HCT116 (cell line): ENCODE measurements at regions not wholly inside any gene's neighbourhood (a gene's known extent, or its start where the extent isn't known, plus 50 kb on each side); places are given as distances from the start of the nearest gene placed in this dataset.

Experiments used
- ATAC-seq: fragments of 200-7000 bp; cut with Tn5 transposase; 2 replicates; pipeline ENCODE4 v1.9.1; 2020; ENCODE audit warnings: mild to moderate bottlenecking, moderate library complexity
- BruUV-seq: library from RNA; stranded (reverse); fragments of 400-500 nt; replicated peaks from 2 replicates; lab custom pipeline; 2021; lab: Mats Ljungman, UMichigan
- CTCF ChIA-PET: fragments of 300-600 bp; sonication (Branson Sonifier 250); formaldehyde crosslinking; loops from one replicate; lab custom pipeline; 2021; ENCODE audit warnings: antibody characterized with exemption; lab: Charles Lee
- POLR2A ChIA-PET: fragments of 300-600, 350-600 bp; sonication (Branson Sonifier 250); formaldehyde crosslinking; loops from one replicate; lab custom pipeline; 2021; ENCODE audit warnings: antibody characterized with exemption; lab: Charles Lee
- RAD21 ChIA-PET, 2 experiments: fragments of 300-600 bp; sonication (Branson Sonifier 250); formaldehyde crosslinking; loops; one replicate each; lab custom pipeline; 2023; ENCODE audit warnings: low total read pairs in 2 of 2; ENCODE audit not compliant: uncharacterized antibody in 2 of 2, unreplicated experiment in 2 of 2, low non-redundant PET in 1 of 2; lab: Charles Lee
- DNase-seq: peaks from one replicate; pipeline ENCODE4 v3.0.0-alpha.2; 2010; ENCODE audit warnings: low read depth, low spot score
- H2AFZ ChIP-seq: fragments of 200-600 bp; shearing (Covaris generic), sonication (generic); 2 replicates; pipeline ENCODE4 v1.6.1; 2017; ENCODE audit warnings: low read depth, mixed run types, mixed read lengths, antibody characterized with exemption, low read length; ENCODE audit not compliant: poor library complexity, severe bottlenecking
- H3K27ac ChIP-seq: 2 replicates; pipeline ENCODE4 v1.5.1; 2012; ENCODE audit warnings: low read depth, low read length
- H3K27me3 ChIP-seq: fragments of 200-600 bp; sonication (generic); 2 replicates; pipeline ENCODE4 v1.6.1; 2016; ENCODE audit warnings: mixed run types, low read length, mixed read lengths; ENCODE audit not compliant: insufficient read depth
- H3K36me3 ChIP-seq, 2 experiments: fragments of 200-500 bp in 1 of 2; fragments of 200-600 bp in 1 of 2; sonication (Bioruptor generic) in 1 of 2; sonication (generic) in 1 of 2; 2 replicates each; pipeline versions ENCODE4 v1.5.1 to v1.6.1; 2014 to 2016; ENCODE audit warnings: low read length in 2 of 2, inconsistent platforms in 1 of 2, mixed read lengths in 1 of 2, mixed run types in 1 of 2; ENCODE audit not compliant: insufficient read depth in 2 of 2, control insufficient read depth in 1 of 2
- H3K4me1 ChIP-seq, 2 experiments: fragments of 200-600 bp in 1 of 2; sonication (generic) in 1 of 2; 2 replicates each; pipeline versions ENCODE4 v1.5.1 to v1.6.1; 2012 to 2017; ENCODE audit warnings: low read length in 2 of 2, inconsistent platforms in 1 of 2, mild to moderate bottlenecking in 1 of 2, mixed read lengths in 1 of 2, mixed run types in 1 of 2, moderate library complexity in 1 of 2; ENCODE audit not compliant: insufficient read depth in 2 of 2, control insufficient read depth in 1 of 2
- H3K4me2 ChIP-seq: fragments of 200-600 bp; sonication (generic); 2 replicates; pipeline ENCODE4 v1.6.1; 2017; ENCODE audit warnings: mixed run types, low read length, mixed read lengths
- H3K4me3 ChIP-seq, 2 experiments: fragments of 200-600 bp in 1 of 2; sonication (generic) in 1 of 2; replicated peaks in 1 of 2; 2 replicates each; pipeline ENCODE4 v1.5.1; 2011 to 2016; ENCODE audit warnings: low read length in 2 of 2, control low read depth in 1 of 2, low read depth in 1 of 2, mild to moderate bottlenecking in 1 of 2, mixed read lengths in 1 of 2, mixed run types in 1 of 2
- H3K79me2 ChIP-seq: fragments of 200-600 bp; sonication (generic); 2 replicates; pipeline ENCODE4 v1.6.1; 2017; ENCODE audit warnings: mild to moderate bottlenecking, mixed run types, low read length, moderate library complexity, mixed read lengths; ENCODE audit not compliant: insufficient read depth
- H3K9ac ChIP-seq: fragments of 200-600 bp; sonication (generic); 2 replicates; pipeline ENCODE4 v1.6.1; 2016; ENCODE audit warnings: low read length, mixed read lengths
- H3K9me2 ChIP-seq: fragments of 200-600 bp; sonication (generic), shearing (Covaris generic); 2 replicates; pipeline ENCODE4 v1.6.1; 2017; ENCODE audit warnings: mixed run types, mild to moderate bottlenecking, moderate library complexity; ENCODE audit not compliant: insufficient read depth
- H3K9me3 ChIP-seq, 2 experiments: fragments of 200-500 bp in 1 of 2; fragments of 200-600 bp in 1 of 2; sonication (Bioruptor generic) in 1 of 2; sonication (generic) in 1 of 2; 2 replicates each; pipeline ENCODE4 v1.6.1; 2014 to 2017; ENCODE audit warnings: low read length in 2 of 2, mixed read lengths in 2 of 2, inconsistent platforms in 1 of 2, low read depth in 1 of 2, mild to moderate bottlenecking in 1 of 2, mixed run types in 1 of 2, moderate library complexity in 1 of 2; ENCODE audit not compliant: control insufficient read depth in 1 of 2, insufficient read depth in 1 of 2
- H4K20me1 ChIP-seq: fragments of 200-600 bp; sonication (generic), shearing (Covaris generic); 2 replicates; pipeline ENCODE4 v1.6.1; 2017; ENCODE audit warnings: mixed run types, mild to moderate bottlenecking, moderate library complexity; ENCODE audit not compliant: insufficient read depth
- CBX3 ChIP-seq: IDR thresholded peaks from 2 replicates; pipeline ENCODE4 v1.6.1; 2012; ENCODE audit warnings: low read depth
- CEBPB ChIP-seq: IDR thresholded peaks from 2 replicates; pipeline ENCODE4 v1.6.1; 2012; ENCODE audit warnings: low read depth
- ELF1 ChIP-seq: IDR thresholded peaks from 2 replicates; pipeline ENCODE4 v1.6.1; 2012; ENCODE audit warnings: low read depth, borderline replicate concordance
- EZH2 ChIP-seq: fragments of 200-600 bp; sonication (generic); IDR thresholded peaks from 2 replicates; pipeline ENCODE4 v1.6.1; 2017; ENCODE audit warnings: antibody characterized with exemption, mixed run types
- EZH2phosphoT487 ChIP-seq: fragments of 200-600 bp; IDR thresholded peaks from 2 replicates; pipeline ENCODE4 v1.6.1; 2018; ENCODE audit warnings: antibody characterized with exemption, borderline replicate concordance
- FOSL1 ChIP-seq: IDR thresholded peaks from 2 replicates; pipeline ENCODE4 v1.6.1; 2012; ENCODE audit warnings: low read depth
- RAD21 ChIP-seq: IDR thresholded peaks from 2 replicates; pipeline ENCODE4 v1.6.1; 2012; ENCODE audit warnings: low read depth, mild to moderate bottlenecking
- SIN3A ChIP-seq: IDR thresholded peaks from 2 replicates; pipeline ENCODE4 v1.6.1; 2012; ENCODE audit warnings: low read depth
- SP1 ChIP-seq: IDR thresholded peaks from 2 replicates; pipeline ENCODE4 v1.6.1; 2012; ENCODE audit warnings: low read depth
- SRF ChIP-seq: IDR thresholded peaks from 2 replicates; pipeline ENCODE4 v1.6.1; 2012; ENCODE audit warnings: low read depth
- TCF7L2 ChIP-seq: IDR thresholded peaks from 2 replicates; pipeline ENCODE4 v1.7.0; 2011; ENCODE audit warnings: borderline replicate concordance, inconsistent platforms; ENCODE audit not compliant: insufficient read depth, insufficient read length; ENCODE audit errors: extremely low read depth
- YY1 ChIP-seq: IDR thresholded peaks from 2 replicates; pipeline ENCODE4 v1.6.1; 2011; ENCODE audit warnings: low read length, low read depth, moderate library complexity, mild to moderate bottlenecking; ENCODE audit not compliant: insufficient replicate concordance; ENCODE audit errors: extremely low read depth
- ZFX ChIP-seq: fragments of 450-650 bp; IDR thresholded peaks from 2 replicates; pipeline ENCODE4 v1.6.1; 2017
- ZNF274 ChIP-seq: fragments of 200-500 bp; sonication (Bioruptor generic); IDR thresholded peaks from 2 replicates; pipeline ENCODE4 v1.6.1; 2014; ENCODE audit warnings: mild to moderate bottlenecking, low read depth, low read length, inconsistent platforms
- intact Hi-C: fragments of 100-400 bp; cut with micrococcal nuclease; formaldehyde crosslinking; loops from 2 replicates; pipeline ENCODE4 v1.10.0; 2022
- TF ChIP-seq, protein P1 (sequence below): IDR thresholded peaks from 2 replicates; pipeline ENCODE4 v1.6.1; 2012
- TF ChIP-seq, protein P2 (sequence below): IDR thresholded peaks from 2 replicates; pipeline ENCODE4 v1.6.1; 2012; ENCODE audit warnings: low read depth
- TF ChIP-seq, protein P3 (sequence below): IDR thresholded peaks from 2 replicates; pipeline ENCODE4 v1.6.1; 2012
- TF ChIP-seq, protein P4 (sequence below): IDR thresholded peaks from 2 replicates; pipeline ENCODE4 v1.6.1; 2011; ENCODE audit warnings: mild to moderate bottlenecking, low read length, moderate library complexity; ENCODE audit not compliant: insufficient replicate concordance; ENCODE audit errors: extremely low read depth
- TF ChIP-seq, protein P5 (sequence below), 3 experiments: fragments of 200-600 bp in 1 of 3; sonication (generic) in 1 of 3; IDR thresholded peaks in 2 of 3; conservative IDR thresholded peaks in 1 of 3; 2 replicates each; pipeline ENCODE4 v1.5.1; 2012 to 2017; ENCODE audit warnings: low read depth in 2 of 3, low read length in 2 of 3, antibody characterized with exemption in 1 of 3, borderline replicate concordance in 1 of 3, control low read depth in 1 of 3, mild to moderate bottlenecking in 1 of 3, mixed read lengths in 1 of 3, mixed run types in 1 of 3, moderate library complexity in 1 of 3; ENCODE audit not compliant: insufficient read depth in 1 of 3

DNA sequence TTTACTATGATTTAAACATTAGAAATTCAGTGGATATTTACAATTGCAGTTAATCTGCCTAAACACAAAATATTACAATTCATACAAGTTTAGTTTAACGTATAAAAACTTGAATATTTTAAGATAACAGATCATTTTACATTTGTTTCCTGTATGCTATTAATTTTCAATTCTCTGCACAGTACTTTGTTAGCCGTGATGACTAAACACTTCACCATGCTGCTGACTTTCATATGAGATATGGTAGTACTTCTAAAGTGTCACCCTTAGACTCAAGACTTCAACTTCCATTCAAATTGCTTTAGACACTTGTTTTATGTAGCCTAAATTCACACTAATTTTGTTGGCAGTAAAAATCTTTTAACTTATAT lies 1646.4 kb upstream of the ADGRL3 start:
- ChIA-PET POLR2A (no interaction called here), RAD21 (no interaction called here), CTCF (no interaction called here)
- Histone ChIP-seq H3K9me3 (peaks cover 5 to 15% of the 10 kb centered on the region in 2 experiments; a peak in 2 of 4 replicates), H3K4me1 (no peaks in the 10 kb centered on the region), H3K79me2 (no peaks in the 10 kb centered on the region), H3K4me3 (no peak overlapping the region), H3K9me2 (no peaks in the 10 kb centered on the region), H4K20me1 (no peaks in the 10 kb centered on the region), H3K4me2 (no peak overlapping the region), H3K27me3 (no peaks in the 10 kb centered on the region), H3K9ac (no peak overlapping the region), H3K27ac (no peak overlapping the region), H3K36me3 (no peaks in the 10 kb centered on the region), H2AFZ (no peak overlapping the region)
- TF ChIP-seq FOSL1 (no peak), SIN3A (no peak), TCF7L2 (no peak), SP1 (no peak), ELF1 (no peak), EZH2 (no peak), CBX3 (no peak), CEBPB (no peak), SRF (no peak), EZH2phosphoT487 (no peak), RAD21 (no peak), ZFX (no peak), YY1 (no peak), ZNF274 (no peak)
- TF ChIP-seq, protein P1, sequence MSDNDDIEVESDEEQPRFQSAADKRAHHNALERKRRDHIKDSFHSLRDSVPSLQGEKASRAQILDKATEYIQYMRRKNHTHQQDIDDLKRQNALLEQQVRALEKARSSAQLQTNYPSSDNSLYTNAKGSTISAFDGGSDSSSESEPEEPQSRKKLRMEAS = no peak
- TF ChIP-seq, protein P2, sequence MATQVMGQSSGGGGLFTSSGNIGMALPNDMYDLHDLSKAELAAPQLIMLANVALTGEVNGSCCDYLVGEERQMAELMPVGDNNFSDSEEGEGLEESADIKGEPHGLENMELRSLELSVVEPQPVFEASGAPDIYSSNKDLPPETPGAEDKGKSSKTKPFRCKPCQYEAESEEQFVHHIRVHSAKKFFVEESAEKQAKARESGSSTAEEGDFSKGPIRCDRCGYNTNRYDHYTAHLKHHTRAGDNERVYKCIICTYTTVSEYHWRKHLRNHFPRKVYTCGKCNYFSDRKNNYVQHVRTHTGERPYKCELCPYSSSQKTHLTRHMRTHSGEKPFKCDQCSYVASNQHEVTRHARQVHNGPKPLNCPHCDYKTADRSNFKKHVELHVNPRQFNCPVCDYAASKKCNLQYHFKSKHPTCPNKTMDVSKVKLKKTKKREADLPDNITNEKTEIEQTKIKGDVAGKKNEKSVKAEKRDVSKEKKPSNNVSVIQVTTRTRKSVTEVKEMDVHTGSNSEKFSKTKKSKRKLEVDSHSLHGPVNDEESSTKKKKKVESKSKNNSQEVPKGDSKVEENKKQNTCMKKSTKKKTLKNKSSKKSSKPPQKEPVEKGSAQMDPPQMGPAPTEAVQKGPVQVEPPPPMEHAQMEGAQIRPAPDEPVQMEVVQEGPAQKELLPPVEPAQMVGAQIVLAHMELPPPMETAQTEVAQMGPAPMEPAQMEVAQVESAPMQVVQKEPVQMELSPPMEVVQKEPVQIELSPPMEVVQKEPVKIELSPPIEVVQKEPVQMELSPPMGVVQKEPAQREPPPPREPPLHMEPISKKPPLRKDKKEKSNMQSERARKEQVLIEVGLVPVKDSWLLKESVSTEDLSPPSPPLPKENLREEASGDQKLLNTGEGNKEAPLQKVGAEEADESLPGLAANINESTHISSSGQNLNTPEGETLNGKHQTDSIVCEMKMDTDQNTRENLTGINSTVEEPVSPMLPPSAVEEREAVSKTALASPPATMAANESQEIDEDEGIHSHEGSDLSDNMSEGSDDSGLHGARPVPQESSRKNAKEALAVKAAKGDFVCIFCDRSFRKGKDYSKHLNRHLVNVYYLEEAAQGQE = no peak
- TF ChIP-seq, protein P3, sequence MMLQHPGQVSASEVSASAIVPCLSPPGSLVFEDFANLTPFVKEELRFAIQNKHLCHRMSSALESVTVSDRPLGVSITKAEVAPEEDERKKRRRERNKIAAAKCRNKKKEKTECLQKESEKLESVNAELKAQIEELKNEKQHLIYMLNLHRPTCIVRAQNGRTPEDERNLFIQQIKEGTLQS = no peak
- TF ChIP-seq, protein P4, sequence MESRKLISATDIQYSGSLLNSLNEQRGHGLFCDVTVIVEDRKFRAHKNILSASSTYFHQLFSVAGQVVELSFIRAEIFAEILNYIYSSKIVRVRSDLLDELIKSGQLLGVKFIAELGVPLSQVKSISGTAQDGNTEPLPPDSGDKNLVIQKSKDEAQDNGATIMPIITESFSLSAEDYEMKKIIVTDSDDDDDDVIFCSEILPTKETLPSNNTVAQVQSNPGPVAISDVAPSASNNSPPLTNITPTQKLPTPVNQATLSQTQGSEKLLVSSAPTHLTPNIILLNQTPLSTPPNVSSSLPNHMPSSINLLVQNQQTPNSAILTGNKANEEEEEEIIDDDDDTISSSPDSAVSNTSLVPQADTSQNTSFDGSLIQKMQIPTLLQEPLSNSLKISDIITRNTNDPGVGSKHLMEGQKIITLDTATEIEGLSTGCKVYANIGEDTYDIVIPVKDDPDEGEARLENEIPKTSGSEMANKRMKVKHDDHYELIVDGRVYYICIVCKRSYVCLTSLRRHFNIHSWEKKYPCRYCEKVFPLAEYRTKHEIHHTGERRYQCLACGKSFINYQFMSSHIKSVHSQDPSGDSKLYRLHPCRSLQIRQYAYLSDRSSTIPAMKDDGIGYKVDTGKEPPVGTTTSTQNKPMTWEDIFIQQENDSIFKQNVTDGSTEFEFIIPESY = no peak
- TF ChIP-seq, protein P5, sequence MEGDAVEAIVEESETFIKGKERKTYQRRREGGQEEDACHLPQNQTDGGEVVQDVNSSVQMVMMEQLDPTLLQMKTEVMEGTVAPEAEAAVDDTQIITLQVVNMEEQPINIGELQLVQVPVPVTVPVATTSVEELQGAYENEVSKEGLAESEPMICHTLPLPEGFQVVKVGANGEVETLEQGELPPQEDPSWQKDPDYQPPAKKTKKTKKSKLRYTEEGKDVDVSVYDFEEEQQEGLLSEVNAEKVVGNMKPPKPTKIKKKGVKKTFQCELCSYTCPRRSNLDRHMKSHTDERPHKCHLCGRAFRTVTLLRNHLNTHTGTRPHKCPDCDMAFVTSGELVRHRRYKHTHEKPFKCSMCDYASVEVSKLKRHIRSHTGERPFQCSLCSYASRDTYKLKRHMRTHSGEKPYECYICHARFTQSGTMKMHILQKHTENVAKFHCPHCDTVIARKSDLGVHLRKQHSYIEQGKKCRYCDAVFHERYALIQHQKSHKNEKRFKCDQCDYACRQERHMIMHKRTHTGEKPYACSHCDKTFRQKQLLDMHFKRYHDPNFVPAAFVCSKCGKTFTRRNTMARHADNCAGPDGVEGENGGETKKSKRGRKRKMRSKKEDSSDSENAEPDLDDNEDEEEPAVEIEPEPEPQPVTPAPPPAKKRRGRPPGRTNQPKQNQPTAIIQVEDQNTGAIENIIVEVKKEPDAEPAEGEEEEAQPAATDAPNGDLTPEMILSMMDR (IDR thresholded peaks at IDR 0.05 in 2 of 3, conservative IDR thresholded peaks at IDR 0.05 in 1 of 3; ENCODE audit: borderline replicate concordance in 1 of 3, insufficient read depth in 1 of 3, low read depth in 2 of 3, low read length in 2 of 3) = no peak
- DNase-seq (no peak), ATAC-seq (no peak)
- intact Hi-C loops = no loop called here
- BruUV-seq = no TSS peak
